HK-2 (cell line): ENCODE measurements at regions not wholly inside any gene's neighbourhood (a gene's known extent, or its start where the extent isn't known, plus 50 kb on each side); places are given as distances from the start of the nearest gene placed in this dataset.
A peak's percentile ranks its signal among the peaks of the same experiment; 100 is the strongest.

Source experiments
- DNase-seq: peaks from one replicate; pipeline ENCODE4 v3.0.0-alpha.2; 2018; ENCODE audit not compliant: unreplicated experiment

DNA sequence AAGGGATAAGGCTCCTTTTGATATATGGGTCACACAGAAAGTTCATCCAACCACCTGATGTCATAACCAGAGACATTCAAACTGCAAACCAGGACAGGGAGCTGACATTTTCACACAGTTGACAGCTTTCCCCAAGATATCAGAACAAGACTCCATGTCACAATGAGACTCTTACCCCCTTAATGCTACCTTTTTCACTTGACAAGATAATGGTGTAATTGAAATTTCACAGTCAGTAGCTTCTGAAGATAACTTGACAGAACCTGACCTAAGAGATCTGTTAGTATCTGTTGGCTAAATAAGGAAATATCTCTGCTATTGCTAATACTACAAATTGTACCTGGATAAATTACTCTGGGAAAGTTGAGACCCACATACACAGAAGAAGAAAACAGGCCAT, 187.3 kb downstream of the C12orf50 start:
- DNase-seq: no peak

DNA sequence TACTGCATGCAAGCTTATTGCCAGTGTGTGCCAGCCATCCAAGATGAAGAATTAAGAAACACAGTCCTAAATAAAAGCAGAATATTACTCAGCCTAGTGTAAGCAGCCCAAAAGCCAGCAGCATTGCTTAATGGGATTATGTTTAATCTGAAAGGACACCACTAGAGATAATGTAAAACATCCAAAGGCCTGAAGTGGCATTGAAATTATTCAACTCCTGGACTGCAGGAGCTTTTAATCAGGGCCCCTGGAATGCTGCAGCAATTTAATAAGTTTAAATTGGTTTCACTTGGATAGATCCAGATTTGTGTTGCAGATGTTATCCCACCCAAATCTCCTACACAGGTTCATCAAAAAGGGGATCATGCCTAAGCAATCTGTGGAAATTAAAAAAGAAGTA, 193.0 kb downstream of the C12orf50 start:
- no peak for DNase-seq

DNA sequence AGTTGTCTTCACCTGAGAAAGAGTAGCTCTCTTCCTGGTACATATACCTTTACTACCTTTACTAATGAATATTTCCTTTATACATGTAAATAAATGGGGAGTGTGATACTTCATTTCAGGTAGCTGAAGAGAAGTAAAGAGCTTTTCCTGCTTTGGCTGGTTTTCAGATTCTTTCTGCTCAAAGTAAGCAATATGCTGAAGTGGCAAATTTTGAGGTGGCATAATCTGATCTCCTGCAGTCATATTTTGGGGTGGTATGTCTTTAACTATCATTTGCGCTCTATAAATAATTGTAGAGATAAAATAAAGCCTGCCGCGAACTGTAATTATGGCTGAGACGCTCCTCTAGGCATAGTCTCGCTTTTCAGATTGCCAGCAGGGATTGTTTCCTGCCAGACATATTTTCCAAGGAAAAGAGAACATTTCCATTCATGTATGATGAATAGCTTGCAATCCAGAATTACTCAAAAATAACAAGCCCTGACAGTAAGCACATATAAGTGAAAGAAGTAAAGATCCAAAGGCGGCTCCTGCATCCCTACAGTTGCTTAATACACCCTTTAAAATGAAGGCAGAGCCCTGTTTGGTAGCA, 200.7 kb downstream of the C12orf50 start:
- DNase-seq: no peak

DNA sequence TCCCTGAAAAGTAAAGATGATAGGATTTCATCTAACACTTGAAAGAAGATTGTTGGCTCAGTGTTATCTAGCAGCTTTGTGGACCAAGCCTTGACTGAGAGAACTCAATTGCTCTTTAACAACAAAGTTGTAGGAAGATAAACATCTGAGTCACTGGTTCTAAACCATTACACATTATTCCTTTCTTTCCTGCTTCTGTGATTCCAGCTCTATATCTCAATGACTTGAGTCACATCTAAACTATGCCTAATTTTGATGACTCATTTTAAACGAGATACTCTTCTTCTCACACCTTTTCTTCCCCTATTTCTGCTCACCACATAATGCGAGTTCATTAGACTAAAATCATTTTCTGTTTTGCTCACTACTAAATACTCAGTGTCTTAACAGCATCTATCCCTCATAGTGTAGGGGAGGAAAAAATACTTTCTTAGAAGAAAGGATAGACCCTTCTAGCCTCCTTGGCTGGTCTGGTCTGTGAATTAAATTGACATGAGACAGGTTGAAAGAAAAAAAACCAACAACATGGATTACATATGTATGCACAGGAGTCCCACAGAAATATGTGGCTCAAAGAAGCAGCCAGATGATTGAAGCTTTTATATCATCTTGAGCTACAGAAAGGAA, 201.4 kb downstream of the C12orf50 start:
- DNase-seq: no peak

DNA sequence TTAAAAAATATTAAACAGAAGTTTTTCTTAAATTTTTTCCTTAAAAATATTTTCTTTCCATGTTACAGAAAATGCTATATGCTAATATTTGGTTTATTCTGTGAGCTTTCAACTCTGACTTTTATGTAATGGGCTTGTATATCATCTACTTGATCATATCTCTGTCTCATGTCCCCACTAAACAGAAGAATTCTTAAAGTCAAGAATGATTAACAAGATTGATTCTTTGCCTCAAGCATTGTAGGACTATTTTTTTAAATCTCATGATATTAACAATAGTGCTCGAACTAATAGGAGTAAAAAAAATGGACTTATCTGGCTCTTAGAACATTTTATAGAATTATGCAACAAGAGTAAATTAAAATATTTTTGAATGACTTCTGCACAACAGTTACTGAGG, 206.3 kb downstream of the C12orf50 start:
- DNase-seq: no peak

DNA sequence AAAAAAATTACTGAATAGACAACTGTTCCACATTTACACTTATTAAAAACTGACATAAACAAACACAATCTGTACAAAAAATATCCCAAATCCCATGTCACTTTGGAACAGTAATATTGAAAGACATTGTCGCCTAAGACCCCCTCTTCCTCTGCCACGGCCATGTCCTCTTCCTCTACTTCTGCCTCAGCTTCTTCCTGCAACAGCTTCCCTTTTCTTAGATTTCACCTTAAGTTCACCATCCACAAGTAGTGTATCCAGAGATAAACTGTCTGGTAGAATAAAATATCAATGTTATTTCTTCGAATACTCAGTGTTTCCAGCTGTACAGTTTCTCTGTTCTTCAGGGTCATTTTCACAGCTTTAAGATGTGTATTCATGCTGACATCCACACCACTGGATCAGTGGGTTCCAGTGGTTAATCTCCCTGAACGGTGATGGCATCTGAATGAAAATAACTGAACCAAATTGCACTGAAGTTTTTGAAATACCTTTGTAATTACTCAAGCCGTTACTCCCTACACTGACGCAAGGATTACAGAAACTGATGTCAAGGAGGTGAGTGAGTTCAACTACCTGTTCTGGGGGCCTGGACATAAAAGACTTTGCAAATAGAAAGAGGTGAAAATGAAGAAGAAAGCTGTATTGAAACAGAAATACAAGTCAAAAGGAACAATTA, 208.5 kb downstream of the C12orf50 start:
- DNase-seq: peak; percentile 31

DNA sequence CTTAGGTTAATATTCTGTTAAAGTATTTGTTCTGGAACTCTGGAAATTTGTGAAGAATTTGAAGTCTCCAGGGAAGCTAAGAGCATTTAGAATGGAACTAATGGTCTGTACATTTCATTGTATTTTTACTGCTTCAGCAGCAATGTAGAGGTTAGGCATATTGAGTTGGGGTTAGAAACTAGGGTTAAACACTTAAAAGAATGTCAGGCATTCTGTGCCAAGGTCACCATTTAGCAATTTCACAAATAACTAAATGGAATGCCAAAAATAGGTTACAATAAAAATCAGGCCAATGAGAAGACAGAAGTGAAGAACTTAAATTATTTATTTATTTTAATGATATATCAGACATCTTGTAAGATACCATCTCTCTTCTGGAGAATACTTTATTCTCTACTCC, 210.8 kb downstream of the C12orf50 start:
- DNase-seq: no peak

DNA sequence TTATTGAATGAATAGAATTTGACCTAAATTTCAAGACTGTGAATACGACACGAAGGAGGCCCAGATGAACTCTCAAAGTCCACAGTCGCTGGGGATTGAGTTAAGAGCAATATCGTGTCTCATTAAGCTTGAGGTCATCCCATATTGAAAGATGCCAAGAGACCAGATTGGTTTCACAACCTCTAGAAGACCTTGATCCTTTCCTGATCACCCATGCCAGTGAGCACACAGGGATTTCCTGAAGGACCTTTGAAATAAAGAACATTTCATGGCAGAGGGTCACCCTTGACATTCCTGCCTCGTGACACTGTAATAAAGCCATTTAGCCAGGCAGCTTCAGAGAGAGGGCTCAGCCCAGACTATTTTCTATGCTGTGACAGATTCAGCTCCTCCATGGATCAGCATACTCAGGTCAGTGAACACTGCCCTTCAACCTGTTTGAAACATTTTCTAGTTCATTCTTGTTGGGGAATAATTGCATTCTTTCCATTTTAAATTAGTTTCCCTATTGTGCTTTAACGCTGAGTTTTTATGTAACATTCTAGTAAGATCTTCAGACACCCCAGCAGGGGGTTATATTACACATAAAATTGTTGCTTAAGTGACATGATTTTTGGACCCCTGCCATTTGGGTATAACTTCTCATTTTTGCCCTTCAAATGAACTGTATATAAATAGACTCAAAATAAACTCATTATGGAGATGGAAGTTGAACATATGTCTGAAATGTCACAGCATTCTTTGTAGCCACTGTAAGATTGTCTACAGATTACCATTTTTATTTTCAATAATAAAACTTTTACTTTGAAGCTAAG, 213.2 kb downstream of the C12orf50 start:
- DNase-seq: no peak

DNA sequence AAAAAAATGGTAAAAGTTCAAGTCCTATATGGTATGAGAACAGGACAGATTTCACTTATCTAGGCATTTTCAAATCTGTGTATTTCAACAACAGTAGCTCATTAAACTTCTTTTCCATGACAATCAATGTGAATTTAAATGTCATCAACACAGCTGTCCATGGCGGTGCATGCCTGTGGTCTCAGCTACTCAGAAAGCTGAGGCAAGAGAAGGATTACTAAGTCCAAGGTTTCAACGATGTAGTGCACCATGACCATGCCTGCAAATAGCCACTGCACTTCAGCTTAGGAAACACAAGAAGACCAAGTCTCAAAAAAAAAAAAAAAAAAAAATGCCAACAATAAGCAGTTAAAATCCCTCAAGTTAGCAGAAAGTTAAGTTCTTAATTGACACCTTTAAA, 214.6 kb downstream of the C12orf50 start:
- DNase-seq: no peak

DNA sequence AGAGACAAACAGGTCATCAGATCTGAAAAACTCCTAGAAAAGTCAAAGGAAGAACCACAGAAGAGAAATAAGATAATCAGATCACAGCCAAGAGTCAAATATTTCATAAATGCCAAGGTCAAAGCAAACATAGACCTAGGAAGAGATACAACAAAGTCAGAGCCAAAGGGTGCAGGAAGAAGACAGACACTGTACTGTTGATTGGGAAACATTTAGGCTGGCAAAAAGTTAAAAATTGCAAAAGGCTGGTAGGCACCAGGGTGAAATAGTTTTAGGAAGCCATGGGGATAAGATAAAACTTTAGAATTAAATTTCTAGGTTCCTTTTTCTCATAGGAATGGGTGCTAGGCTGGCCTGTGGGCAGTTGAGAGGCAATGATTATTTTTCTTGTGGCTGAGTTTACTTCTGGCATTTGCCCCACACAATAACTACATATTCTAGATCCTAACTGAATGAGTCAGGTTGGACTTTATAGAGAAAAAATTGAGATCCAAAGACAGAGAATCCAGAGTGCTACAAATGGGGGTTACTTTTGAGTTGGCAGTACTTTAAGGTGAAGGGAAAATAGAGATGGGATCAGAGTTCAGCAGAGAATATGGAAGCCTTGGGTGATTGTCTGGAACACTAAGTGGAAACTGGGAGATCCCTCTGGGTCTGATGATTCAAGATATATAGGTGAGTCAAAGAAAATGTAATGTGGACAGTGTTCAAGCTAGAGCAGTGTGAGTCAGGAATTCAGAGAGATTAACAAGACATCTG, 215.5 kb downstream of the C12orf50 start:
- DNase-seq: no peak

DNA sequence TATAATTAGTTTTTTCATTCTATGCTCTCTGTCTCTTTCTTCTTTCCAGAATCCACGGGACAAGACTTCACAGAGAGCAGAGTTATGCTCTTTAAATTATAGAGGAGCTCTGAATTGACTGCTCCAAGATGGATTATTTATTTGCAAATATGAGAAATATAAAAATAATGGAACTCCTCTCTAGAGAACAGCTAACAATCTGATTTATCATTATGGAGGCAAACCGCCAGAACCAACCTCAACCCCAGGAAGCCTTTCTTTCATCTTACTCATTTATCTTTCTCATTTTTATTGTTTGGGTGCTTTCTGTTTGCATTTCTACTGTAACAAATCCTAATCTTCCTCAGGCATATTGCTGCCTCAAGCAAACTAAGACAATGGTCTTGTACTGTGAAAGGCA, 216.5 kb downstream of the C12orf50 start:
- DNase-seq: no peak

DNA sequence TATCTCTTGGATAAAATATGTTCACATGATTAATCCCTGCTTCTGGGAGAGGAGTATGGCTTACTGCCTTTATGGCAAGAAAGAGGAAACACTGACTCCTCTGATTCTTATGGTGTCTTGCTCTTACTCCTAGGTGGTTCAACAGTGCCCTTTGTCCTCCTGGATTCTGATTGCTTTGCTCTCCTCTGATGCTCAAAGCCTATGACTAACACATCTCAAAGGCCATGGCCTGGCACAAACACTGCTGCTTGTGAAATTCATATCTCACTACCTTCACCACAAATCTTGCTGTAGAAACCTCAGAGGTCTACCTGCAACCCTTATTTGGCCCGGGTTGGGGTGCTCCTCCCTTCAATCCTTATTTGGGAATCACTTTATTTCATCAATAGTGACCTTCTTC, 217.2 kb downstream of the C12orf50 start:
- DNase-seq: no peak

DNA sequence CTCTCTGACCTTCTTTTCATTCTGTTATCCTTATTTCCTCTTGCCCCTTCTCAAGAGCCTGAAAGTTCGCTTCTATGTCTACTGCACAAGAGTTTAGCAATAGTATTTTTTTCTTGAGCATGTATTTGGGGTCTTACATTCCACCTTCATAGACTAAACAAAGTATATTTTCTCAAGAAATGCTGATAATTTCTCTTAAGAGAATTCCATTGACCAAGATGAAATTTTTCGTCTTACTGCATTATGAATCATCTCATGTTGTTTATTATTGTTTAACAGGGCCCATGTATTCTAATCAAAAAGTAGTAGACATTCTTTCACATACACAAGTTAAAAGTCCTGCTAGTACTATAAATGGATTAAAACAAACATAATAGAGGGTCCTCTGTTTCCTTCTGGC, 219.3 kb downstream of the C12orf50 start:
- no peak for DNase-seq

DNA sequence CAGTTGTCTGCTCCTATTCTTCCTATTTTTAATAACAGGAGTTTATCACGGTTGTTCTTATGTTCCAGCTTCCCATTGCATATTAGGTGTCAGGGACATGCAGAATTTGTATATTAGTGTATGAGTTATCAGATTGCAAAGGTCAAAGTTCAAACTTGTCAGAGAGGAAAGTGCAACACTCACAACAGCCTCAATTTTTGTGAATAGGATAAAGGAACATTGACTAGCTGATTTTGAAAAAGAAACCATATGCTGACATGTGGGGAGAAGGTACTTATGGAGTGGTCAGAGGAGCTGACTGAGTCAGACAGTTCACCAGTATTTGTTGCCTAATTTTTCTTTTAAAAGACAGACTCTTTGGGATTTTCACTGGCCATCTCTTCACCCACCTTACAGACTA, 222.1 kb downstream of the C12orf50 start:
- no peak for DNase-seq

DNA sequence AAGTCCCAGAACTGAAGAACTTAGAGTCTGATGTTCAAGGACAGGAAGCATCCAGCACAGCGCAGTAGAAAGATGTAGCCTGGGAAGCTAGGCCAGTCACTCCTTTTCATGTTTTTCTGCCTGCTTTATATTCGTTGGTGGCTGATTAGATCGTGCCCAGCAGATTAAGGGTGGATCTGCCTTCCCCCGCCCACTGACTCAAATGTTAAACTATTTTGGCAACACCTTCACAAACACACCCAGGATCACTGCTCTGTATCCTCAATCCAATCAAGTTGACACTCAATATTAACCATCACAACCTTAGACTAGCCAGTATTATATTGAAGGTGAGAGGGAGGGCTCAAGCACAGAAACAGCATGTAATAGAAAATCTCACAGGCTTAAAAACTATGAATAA, 222.9 kb downstream of the C12orf50 start:
- no peak for DNase-seq

DNA sequence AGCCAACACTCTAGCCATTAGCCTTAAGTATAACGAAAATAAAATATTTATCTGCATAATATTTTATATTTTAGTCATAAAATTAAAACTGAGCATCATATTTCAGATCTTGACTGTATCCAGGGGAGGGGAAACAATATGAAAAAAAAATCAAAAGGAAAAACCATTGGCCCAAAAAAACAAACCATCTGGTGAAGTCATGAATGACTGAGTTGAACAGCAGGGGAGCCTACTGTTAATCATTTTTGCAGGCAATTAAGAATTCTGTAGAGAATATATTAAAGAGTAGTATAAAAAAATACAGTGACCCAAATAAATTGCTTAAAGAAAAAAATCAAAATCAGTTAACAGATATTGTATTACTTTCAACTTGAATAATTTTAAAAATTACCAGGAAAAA, 224.8 kb downstream of the C12orf50 start:
- no peak for DNase-seq

DNA sequence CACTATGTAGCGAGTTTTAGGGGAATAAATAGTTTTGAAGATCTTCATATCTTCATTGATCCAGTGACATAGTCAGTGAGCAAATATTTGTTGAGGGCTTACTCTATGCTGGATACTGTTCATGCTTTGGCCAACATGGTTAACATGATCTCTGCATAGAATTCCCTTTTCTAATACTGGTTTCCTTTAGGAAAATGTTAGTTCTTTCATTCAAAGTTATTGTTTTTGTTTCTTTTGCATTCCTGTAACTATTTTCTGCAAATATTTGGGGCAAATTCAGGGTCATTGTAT, 226.5 kb downstream of the C12orf50 start:
- DNase-seq: no peak

DNA sequence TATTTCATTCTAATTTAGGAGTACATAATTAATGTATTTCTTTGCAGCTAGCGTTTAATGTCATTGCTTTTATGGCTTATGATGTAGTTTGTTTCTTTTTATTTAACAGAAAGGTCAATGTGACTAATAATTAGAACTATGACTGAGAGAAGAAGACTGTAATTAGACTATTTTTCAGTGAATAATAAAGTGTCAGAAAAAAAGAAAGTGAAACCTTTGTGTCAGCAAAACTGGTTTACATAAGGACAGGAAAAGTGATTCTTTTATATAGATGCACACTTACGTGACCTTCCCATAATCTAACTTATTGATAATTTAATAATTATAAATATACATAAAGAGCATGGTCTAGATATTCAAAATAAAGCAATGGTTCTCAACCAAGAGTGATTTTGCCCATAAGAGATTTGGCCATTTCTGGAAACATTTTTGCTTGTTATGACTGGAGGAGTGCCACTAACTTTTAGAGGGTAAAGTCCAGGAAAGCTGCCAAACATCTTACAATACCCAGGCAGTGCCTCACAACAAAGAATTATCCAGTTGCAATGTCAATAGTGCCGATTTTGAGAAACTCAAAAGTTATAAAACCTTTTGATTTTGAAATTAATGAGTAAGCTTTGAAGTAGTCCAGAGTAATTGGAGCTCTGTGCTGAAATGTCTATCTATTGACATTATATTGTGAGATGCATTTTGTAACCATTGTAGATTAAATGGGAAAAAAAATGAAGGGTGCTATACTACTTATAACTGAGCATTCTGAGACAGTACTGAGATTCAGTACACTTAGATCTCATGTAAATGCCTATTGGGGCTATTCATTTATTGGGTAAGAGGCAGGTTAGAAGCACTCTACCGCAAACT, 227.1 kb downstream of the C12orf50 start:
- DNase-seq: no peak

DNA sequence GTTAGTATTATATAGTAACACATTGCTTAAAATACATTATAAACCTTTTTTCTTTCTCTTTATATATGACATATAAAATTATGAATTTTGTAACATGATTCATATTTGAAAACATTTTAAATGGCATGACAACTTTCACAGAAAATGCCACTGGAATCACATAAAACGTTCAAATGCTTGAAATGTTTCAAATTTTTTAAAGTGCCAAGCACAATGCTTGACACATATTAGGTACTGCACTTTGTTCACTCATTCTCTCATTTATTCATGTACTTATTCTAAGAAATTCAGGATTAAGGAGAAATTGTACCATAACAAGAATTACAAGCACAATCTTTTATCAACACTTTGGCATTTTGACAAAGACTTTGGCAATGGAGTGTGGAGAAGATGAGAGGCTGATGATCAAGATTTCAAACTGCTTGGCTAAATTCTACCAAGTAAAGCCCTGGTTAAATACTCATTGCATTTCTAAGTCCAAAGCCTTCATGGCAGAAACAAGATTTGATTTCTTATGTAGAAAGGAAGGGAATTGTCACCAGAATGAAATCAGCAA, 232.2 kb downstream of the C12orf50 start:
- no peak for DNase-seq

DNA sequence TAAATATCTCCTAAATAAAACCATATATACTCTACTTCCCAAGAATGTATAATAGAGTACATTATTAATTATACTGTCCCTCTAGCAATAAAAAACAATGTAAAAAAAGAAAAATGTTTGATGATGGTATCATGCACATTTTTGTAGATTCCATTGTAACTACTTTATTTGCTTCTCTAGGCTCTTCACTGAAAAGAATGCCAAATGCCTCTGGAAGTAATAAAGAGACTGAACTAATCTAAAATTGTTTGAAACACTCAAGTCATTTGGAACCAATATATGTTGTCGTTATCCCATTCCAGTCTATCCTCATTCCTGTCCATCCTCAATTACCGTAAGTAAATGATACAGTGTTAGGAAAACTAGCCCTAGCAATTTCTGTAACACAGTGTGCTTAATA, 233.6 kb downstream of the C12orf50 start:
- no peak for DNase-seq

DNA sequence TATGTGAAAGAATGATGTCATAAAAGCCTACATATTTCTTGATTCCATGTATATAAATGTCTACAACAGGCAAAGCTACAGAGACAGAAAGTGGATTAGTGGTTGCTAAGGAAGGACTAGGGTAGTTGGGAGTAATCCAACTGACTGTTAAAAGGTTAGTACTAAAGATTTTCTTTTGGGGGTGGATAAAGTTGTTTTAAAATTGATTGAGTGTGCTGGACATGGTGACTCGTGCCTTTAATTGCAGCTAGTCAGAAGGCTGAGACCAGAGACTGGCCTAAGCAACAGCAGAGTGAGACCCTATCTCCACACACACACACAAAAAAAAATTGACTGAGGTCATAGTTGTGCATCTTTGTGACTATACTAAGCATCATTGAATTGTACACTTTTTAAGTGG, 234.3 kb downstream of the C12orf50 start:
- no peak for DNase-seq
